ENCODE measurements at regions not wholly inside any gene's neighbourhood (a gene's known extent, or its start where the extent isn't known, plus 50 kb on each side); places are given as distances from the start of the nearest gene placed in this dataset.

- no peak for TF ChIP-seq CTCF (conservative IDR thresholded peaks at IDR 0.05; ENCODE audit: low read length)
Measured at GRCh38 chr5:122639033-122639432, 135.8 kb upstream of the SNX2 start.

DNA sequence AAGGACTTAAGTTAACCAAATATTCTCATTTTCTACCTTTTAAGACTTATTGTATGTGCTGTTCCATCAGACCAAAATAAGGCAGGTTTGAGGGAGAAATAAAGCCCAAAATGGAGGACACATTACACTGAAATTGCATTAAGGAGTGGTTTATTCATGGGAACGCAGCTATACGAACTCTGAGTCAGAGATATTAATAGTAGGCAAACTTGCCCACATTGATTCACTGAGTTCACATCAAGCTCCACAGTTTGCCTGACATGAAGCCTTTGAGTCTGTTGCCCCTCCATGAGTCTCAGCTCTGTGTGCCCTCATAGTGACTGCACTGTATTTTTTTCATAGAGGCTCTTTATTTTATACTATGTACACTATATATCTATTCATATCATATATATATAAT lies 135.0 kb upstream of the SNX2 start:
- H3K4me3 ChIP-seq (ENCODE audit: low read length) = no peak overlapping the region
- no peak for DNase-seq (ENCODE audit: low read depth)
- no peak for TF ChIP-seq CTCF (conservative IDR thresholded peaks at IDR 0.05; ENCODE audit: low read length)

More at GRCh38 chr5:122639033-122639432, 135.8 kb upstream of the SNX2 start:
- DNase-seq (ENCODE audit: low read depth) = no peak
- H3K4me3 ChIP-seq (ENCODE audit: low read length) = no peak overlapping the region

DNA sequence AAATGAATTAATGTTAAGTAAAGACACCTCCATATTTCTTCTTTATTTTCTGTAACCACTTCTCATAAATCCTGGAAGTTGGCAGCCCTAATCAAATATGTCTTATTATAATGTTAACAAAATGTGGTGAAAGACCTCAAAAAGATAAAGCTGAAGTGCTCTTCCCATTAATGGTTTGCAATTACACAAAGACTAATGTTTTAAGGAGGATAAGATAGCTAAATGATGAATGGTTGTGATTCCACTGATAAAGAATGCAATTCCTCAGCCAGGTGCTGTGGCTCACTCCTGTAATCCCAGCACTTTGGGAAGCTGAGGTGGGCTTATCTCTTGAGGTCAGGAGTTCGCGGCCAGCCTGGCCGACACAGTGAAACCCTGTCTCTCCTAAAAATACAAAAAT lies 125.8 kb upstream of the SNX2 start:
- H3K4me3 ChIP-seq (ENCODE audit: low read length) = no peak overlapping the region
- DNase-seq (ENCODE audit: low read depth) = no peak
- no peak for TF ChIP-seq CTCF (conservative IDR thresholded peaks at IDR 0.05; ENCODE audit: low read length)

DNA sequence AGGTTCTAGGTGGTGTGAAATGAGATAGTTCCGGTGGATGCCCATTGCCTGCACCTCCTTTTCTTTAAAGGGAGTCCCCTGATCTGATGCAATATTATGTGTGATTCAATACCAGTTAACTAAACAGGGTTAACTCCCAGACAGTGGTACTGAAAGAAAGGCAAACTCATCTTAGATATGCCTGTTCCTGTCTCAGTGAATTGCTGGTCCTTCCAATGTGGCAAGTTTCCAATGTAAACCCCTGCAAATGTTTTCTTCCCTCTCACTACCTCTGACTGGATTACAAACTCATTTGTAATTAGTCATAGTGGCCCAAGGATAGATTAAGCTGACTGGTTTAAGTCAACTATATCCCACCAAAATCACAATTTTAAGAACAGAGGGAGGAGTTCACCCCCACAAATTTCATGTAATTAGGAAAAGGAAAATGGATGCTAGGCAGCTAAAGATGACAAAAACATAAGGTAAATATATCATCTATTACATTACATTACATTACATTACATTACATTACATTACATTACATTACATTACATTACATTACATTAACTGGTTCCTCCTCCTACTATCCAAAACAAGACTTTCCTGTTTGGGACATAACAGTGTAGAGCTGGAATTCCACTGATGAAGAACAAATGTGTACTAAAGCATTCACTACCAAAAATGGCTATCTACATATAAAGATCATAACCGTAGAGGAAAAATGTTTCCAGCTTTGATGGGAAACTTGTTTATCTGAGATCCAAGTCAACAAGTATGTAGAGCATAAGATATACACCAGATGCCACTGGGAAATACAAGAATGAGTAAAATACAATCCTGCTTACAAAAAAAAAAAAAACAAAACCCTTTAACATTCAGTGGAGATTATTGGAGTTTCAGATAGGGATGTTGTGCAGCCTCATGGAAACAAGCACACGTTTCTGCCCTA lies 121.5 kb upstream of the SNX2 start:
- TF ChIP-seq CTCF (conservative IDR thresholded peaks at IDR 0.05; ENCODE audit: low read length) = no peak
- no peak overlapping the region for H3K4me3 ChIP-seq (ENCODE audit: low read length)
- no peak for DNase-seq (ENCODE audit: low read depth)

GRCh38 chr5:122656160-122656559 lies 118.7 kb upstream of the SNX2 start:
- DNase-seq (ENCODE audit: low read depth) = no peak
- no peak overlapping the region for H3K4me3 ChIP-seq (ENCODE audit: low read length)
- TF ChIP-seq CTCF (conservative IDR thresholded peaks at IDR 0.05; ENCODE audit: low read length) = no peak

- no peak for DNase-seq (ENCODE audit: low read depth)
- TF ChIP-seq CTCF (conservative IDR thresholded peaks at IDR 0.05; ENCODE audit: low read length) = no peak
- H3K4me3 ChIP-seq (ENCODE audit: low read length) = no peak overlapping the region
Measured at GRCh38 chr5:122656577-122656976, 118.3 kb upstream of the SNX2 start.

Data from AG10803 (cell line).